ENCODE measurements at regions not wholly inside any gene's neighbourhood (a gene's known extent, or its start where the extent isn't known, plus 50 kb on each side); places are given as distances from the start of the nearest gene placed in this dataset.
"Not testable (repeated sequence)": the region's sequence is repeated elsewhere in the genome, so short reads cannot be mapped to it uniquely, and the experiment has no call there.

DNA sequence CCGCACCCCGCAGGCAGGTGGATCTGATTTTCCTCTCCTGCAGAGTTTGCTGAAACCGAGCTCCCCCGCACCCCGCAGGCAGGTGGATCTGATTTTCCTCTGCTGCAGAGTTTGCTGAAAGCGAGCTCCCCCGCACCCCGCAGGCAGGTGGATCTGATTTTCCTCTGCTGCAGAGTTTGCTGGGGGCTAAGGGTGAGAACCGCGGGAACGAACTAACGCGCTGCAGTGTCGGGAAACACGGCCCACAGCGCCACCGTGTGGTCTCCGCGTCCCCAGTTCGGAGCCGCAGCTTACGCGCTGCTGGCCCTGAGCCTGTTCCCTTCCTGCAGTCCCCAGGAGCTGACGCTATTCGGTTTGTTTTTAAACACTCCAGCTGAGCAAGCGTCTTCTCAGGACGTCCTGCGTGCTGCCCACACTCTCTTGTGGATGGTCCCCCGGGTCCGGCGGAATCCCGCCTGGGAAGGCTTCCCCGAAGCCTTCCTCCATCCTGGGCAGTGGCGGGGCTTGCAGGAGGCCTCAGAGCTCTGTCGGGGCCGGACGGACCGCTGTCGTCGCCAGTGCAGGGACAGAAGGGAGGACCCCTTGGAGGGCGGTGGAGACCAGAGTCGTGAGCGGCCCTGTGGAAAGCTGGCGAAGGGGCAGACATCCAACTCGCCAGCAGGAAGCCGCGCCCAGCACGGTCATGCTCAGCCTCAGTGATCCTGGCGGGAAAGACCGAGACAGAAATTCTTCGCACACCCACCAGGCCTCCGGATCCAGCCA is 121.2 kb upstream of the LPCAT1 start:
- peak; percentile 93 for ATAC-seq
- TF ChIP-seq OSR1 (CRISPR knock-in tag; IDR thresholded peaks at IDR 0.05): no peak

DNA sequence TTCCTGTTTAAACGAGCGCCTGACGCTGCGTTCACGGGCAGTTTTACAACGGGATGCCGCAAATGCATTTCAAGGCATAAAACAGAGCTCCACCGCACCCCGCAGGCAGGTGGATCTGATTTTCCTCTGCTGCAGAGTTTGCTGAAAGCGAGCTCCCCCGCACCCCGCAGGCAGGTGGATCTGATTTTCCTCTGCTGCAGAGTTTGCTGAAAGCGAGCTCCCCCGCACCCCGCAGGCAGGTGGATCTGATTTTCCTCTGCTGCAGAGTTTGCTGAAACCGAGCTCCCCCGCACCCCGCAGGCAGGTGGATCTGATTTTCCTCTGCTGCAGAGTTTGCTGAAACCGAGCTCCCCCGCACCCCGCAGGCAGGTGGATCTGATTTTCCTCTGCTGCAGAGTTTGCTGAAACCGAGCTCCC is 120.6 kb upstream of the LPCAT1 start:
- not testable (repeated sequence) for ATAC-seq

DNA sequence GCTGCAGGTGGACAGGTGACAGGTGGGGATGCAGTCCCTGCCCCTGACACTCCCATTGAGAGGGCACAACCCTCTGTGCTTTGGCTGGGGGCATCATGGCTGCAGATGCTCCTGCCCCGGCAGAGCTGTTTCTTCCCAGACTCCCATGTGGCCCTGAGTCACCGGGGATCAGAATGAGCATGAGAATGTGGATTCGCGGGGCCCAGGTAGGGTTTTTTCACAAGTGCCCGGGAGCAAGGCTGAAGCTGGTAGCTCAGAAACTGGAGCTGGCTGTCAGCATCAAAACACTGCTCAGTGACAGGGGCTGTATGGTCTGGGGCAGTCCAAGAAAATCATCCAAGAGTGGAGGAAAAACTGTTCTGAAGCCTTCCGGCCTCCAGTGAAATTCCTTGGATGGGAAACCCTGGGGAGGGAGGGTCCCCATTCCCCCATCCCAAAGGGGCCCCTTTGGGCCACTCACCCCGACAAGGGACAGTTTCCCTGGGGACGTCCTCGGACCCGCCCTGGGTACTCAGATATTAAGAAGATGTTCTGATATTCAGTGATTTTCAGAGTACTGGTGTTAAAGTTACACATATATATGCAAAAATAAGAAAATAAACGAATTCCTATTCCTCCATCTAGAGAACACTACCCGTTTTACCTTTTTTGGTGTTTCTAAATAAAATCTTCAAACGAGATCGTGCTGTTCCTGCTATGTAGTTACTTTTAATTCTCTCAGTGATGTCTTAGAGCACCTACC is 120.1 kb upstream of the LPCAT1 start:
- TF ChIP-seq OSR1 (CRISPR knock-in tag; IDR thresholded peaks at IDR 0.05) (no peak), TOX (CRISPR knock-in tag; IDR thresholded peaks at IDR 0.05; ENCODE audit: borderline replicate concordance) (no peak), ZFP3 (CRISPR knock-in tag; IDR thresholded peaks at IDR 0.05) (no peak), ZC3H10 (CRISPR knock-in tag; IDR thresholded peaks at IDR 0.05) (no peak), ARNTL (CRISPR knock-in tag; IDR thresholded peaks at IDR 0.05; ENCODE audit: borderline replicate concordance, low read depth) (no peak), CSDC2 (CRISPR knock-in tag; IDR thresholded peaks at IDR 0.05) (no peak), ESRRG (CRISPR knock-in tag; IDR thresholded peaks at IDR 0.05) (no peak), ZNF70 (CRISPR knock-in tag; IDR thresholded peaks at IDR 0.05) (no peak), PPARA (CRISPR knock-in tag; IDR thresholded peaks at IDR 0.05; ENCODE audit: borderline replicate concordance) (no peak), GLIS3 (CRISPR knock-in tag; IDR thresholded peaks at IDR 0.05) (no peak), BACH2 (CRISPR knock-in tag; IDR thresholded peaks at IDR 0.05; ENCODE audit: borderline replicate concordance) (no peak), ZFP30 (CRISPR knock-in tag; IDR thresholded peaks at IDR 0.05) (no peak), ZNF8 (CRISPR knock-in tag; IDR thresholded peaks at IDR 0.05) (no peak)
- TF ChIP-seq, protein P1, sequence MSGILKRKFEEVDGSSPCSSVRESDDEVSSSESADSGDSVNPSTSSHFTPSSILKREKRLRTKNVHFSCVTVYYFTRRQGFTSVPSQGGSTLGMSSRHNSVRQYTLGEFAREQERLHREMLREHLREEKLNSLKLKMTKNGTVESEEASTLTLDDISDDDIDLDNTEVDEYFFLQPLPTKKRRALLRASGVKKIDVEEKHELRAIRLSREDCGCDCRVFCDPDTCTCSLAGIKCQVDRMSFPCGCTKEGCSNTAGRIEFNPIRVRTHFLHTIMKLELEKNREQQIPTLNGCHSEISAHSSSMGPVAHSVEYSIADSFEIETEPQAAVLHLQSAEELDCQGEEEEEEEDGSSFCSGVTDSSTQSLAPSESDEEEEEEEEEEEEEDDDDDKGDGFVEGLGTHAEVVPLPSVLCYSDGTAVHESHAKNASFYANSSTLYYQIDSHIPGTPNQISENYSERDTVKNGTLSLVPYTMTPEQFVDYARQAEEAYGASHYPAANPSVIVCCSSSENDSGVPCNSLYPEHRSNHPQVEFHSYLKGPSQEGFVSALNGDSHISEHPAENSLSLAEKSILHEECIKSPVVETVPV (CRISPR knock-in tag; IDR thresholded peaks at IDR 0.05): no peak

DNA sequence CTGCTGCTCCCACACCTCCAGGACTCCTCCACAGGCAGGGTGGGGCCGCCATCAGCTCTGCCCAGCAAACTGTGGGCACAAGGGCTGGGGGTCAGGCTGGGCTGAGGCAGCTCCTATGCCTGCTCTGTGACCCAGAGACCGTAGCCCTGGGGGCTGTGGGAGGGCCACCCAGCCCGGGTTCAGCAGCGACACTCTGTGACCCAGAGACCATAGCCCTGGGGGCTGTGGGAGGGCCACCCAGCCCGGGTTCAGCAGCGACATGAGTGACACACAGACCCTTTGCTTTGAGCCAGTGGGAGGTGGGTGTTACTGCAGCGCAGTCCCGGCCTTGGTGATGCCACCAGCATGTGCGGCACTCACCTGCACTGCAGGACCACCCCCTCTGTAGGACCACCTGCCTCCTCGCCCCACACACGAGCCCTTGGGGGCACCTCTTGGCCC is 118.9 kb upstream of the LPCAT1 start:
- no peak for ATAC-seq
- TF ChIP-seq SNAI2 (CRISPR knock-in tag; IDR thresholded peaks at IDR 0.05) (no peak), OSR1 (CRISPR knock-in tag; IDR thresholded peaks at IDR 0.05) (no peak), TCF4 (CRISPR knock-in tag; IDR thresholded peaks at IDR 0.05; ENCODE audit: borderline replicate concordance) (no peak), ARNTL (CRISPR knock-in tag; IDR thresholded peaks at IDR 0.05; ENCODE audit: borderline replicate concordance, low read depth) (no peak), TOX (CRISPR knock-in tag; IDR thresholded peaks at IDR 0.05; ENCODE audit: borderline replicate concordance) (no peak), ESRRG (CRISPR knock-in tag; IDR thresholded peaks at IDR 0.05) (no peak), ZC3H10 (CRISPR knock-in tag; IDR thresholded peaks at IDR 0.05) (no peak), BACH2 (CRISPR knock-in tag; IDR thresholded peaks at IDR 0.05; ENCODE audit: borderline replicate concordance) (no peak)
- TF ChIP-seq, protein P2, sequence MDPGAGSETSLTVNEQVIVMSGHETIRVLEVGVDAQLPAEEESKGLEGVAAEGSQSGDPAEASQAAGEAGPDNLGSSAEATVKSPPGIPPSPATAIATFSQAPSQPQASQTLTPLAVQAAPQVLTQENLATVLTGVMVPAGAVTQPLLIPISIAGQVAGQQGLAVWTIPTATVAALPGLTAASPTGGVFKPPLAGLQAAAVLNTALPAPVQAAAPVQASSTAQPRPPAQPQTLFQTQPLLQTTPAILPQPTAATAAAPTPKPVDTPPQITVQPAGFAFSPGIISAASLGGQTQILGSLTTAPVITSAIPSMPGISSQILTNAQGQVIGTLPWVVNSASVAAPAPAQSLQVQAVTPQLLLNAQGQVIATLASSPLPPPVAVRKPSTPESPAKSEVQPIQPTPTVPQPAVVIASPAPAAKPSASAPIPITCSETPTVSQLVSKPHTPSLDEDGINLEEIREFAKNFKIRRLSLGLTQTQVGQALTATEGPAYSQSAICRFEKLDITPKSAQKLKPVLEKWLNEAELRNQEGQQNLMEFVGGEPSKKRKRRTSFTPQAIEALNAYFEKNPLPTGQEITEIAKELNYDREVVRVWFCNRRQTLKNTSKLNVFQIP (CRISPR knock-in tag; IDR thresholded peaks at IDR 0.05; ENCODE audit: borderline replicate concordance, low read depth): no peak

More for the DNA sequence above, 120.1 kb upstream of the LPCAT1 start:
- no peak for ATAC-seq

DNA sequence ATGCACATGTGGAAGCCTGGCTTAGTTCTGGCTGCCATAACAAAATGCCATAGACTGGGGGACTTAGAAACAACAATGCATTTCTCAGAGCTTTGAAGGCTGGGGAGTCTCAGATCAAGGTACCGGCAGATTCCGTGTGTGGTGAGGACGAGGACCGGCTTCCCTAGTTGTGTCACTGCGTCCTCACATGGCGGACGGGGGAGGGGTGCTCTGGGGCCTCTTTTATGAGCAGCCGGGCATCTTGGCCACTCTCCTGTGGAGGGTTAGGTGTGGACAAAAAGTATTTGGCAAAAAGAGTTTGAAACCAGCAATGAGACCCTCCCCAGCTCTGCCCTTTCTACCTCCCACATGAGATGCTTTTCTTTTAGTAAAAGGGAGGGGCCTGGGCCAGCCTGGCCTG is 118.5 kb upstream of the LPCAT1 start:
- ATAC-seq: no peak
- TF ChIP-seq ZC3H10 (CRISPR knock-in tag; IDR thresholded peaks at IDR 0.05): no peak
- no peak for TF ChIP-seq ZNF565 (CRISPR knock-in tag; conservative IDR thresholded peaks at IDR 0.05; ENCODE audit: low read depth)
- no peak for TF ChIP-seq OSR1 (CRISPR knock-in tag; IDR thresholded peaks at IDR 0.05)
- TF ChIP-seq, protein P3, sequence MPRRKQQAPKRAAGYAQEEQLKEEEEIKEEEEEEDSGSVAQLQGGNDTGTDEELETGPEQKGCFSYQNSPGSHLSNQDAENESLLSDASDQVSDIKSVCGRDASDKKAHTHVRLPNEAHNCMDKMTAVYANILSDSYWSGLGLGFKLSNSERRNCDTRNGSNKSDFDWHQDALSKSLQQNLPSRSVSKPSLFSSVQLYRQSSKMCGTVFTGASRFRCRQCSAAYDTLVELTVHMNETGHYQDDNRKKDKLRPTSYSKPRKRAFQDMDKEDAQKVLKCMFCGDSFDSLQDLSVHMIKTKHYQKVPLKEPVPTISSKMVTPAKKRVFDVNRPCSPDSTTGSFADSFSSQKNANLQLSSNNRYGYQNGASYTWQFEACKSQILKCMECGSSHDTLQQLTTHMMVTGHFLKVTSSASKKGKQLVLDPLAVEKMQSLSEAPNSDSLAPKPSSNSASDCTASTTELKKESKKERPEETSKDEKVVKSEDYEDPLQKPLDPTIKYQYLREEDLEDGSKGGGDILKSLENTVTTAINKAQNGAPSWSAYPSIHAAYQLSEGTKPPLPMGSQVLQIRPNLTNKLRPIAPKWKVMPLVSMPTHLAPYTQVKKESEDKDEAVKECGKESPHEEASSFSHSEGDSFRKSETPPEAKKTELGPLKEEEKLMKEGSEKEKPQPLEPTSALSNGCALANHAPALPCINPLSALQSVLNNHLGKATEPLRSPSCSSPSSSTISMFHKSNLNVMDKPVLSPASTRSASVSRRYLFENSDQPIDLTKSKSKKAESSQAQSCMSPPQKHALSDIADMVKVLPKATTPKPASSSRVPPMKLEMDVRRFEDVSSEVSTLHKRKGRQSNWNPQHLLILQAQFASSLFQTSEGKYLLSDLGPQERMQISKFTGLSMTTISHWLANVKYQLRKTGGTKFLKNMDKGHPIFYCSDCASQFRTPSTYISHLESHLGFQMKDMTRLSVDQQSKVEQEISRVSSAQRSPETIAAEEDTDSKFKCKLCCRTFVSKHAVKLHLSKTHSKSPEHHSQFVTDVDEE (CRISPR knock-in tag; IDR thresholded peaks at IDR 0.05): no peak
- TF ChIP-seq RARB (CRISPR knock-in tag; IDR thresholded peaks at IDR 0.05): no peak
- no peak for TF ChIP-seq SNAI2 (CRISPR knock-in tag; IDR thresholded peaks at IDR 0.05)
- TF ChIP-seq TOX (CRISPR knock-in tag; IDR thresholded peaks at IDR 0.05; ENCODE audit: borderline replicate concordance): no peak
- no peak for TF ChIP-seq ESRRG (CRISPR knock-in tag; IDR thresholded peaks at IDR 0.05)
- TF ChIP-seq ZFP3 (CRISPR knock-in tag; IDR thresholded peaks at IDR 0.05): no peak
- TF ChIP-seq ARNTL (CRISPR knock-in tag; IDR thresholded peaks at IDR 0.05; ENCODE audit: borderline replicate concordance, low read depth): no peak
- no peak for TF ChIP-seq BACH2 (CRISPR knock-in tag; IDR thresholded peaks at IDR 0.05; ENCODE audit: borderline replicate concordance)
- TF ChIP-seq, protein P4, sequence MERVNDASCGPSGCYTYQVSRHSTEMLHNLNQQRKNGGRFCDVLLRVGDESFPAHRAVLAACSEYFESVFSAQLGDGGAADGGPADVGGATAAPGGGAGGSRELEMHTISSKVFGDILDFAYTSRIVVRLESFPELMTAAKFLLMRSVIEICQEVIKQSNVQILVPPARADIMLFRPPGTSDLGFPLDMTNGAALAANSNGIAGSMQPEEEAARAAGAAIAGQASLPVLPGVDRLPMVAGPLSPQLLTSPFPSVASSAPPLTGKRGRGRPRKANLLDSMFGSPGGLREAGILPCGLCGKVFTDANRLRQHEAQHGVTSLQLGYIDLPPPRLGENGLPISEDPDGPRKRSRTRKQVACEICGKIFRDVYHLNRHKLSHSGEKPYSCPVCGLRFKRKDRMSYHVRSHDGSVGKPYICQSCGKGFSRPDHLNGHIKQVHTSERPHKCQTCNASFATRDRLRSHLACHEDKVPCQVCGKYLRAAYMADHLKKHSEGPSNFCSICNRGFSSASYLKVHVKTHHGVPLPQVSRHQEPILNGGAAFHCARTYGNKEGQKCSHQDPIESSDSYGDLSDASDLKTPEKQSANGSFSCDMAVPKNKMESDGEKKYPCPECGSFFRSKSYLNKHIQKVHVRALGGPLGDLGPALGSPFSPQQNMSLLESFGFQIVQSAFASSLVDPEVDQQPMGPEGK (CRISPR knock-in tag; IDR thresholded peaks at IDR 0.05; ENCODE audit: borderline replicate concordance): no peak
- TF ChIP-seq, protein P5, sequence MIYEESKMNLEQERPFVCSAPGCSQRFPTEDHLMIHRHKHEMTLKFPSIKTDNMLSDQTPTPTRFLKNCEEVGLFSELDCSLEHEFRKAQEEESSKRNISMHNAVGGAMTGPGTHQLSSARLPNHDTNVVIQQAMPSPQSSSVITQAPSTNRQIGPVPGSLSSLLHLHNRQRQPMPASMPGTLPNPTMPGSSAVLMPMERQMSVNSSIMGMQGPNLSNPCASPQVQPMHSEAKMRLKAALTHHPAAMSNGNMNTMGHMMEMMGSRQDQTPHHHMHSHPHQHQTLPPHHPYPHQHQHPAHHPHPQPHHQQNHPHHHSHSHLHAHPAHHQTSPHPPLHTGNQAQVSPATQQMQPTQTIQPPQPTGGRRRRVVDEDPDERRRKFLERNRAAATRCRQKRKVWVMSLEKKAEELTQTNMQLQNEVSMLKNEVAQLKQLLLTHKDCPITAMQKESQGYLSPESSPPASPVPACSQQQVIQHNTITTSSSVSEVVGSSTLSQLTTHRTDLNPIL (CRISPR knock-in tag; IDR thresholded peaks at IDR 0.05; ENCODE audit: low read depth): no peak
- TF ChIP-seq ZFP30 (CRISPR knock-in tag; IDR thresholded peaks at IDR 0.05): no peak
